B cell (primary cell): ENCODE measurements at regions not wholly inside any gene's neighbourhood (a gene's known extent, or its start where the extent isn't known, plus 50 kb on each side); places are given as distances from the start of the nearest gene placed in this dataset.
A peak's percentile ranks its signal among the peaks of the same experiment; 100 is the strongest.

Source experiments
- ATAC-seq: fragments of 200-7000 bp; cut with Tn5 transposase; one replicate; pipeline ENCODE4 v1.10.0; 2021; ENCODE audit warnings: low read depth, mild to moderate bottlenecking, moderate number of reproducible peaks, moderate library complexity
- CTCF ChIA-PET: fragments of 350-600 bp; sonication (Branson Sonifier 250); formaldehyde crosslinking; loops from one replicate; lab custom pipeline; 2021; ENCODE audit warnings: antibody characterized with exemption, inconsistent platforms; lab: Charles Lee
- POLR2A ChIA-PET: fragments of 350-600 bp; sonication (Branson Sonifier 250); formaldehyde crosslinking; loops from one replicate; lab custom pipeline; 2021; ENCODE audit warnings: antibody characterized with exemption; lab: Charles Lee
- DNase-seq: peaks from one replicate; pipeline ENCODE4 v3.0.0; 2013
- H2AFZ ChIP-seq: 2 replicates; pipeline ENCODE4 v1.6.1; 2012; ENCODE audit warnings: mild to moderate bottlenecking, low read depth, low read length; ENCODE audit not compliant: insufficient read depth, poor library complexity, severe bottlenecking
- H3K27ac ChIP-seq, 2 donors: 1 replicate in 1 of 2; 2 replicates in 1 of 2; pipeline ENCODE4 v1.5.1; 2012 to 2013; ENCODE audit warnings: low read length in 2 of 2, mild to moderate bottlenecking in 2 of 2, moderate library complexity in 1 of 2
- H3K27me3 ChIP-seq, 4 experiments: fragments of 200-600 bp in 1 of 4; sonication (generic) in 1 of 4; replicated peaks in 1 of 4; 1 replicate in 2 of 4; 2 replicates in 2 of 4; pipeline versions ENCODE4 v1.6.1 to v1.7.0; 2013 to 2016; ENCODE audit warnings: low read length in 3 of 4, mild to moderate bottlenecking in 2 of 4, mixed read lengths in 1 of 4, moderate library complexity in 1 of 4; ENCODE audit not compliant: insufficient read depth in 4 of 4, control insufficient read depth in 3 of 4; ENCODE audit errors: control extremely low read depth in 1 of 4
- H3K36me3 ChIP-seq, 2 experiments: replicated peaks in 1 of 2; 1 replicate in 1 of 2; 2 replicates in 1 of 2; pipeline versions ENCODE4 v1.6.1 to v1.7.1; 2013; ENCODE audit warnings: low read length in 1 of 2; ENCODE audit not compliant: insufficient read depth in 2 of 2, control insufficient read depth in 1 of 2; ENCODE audit errors: control extremely low read depth in 1 of 2, extremely low read depth in 1 of 2
- H3K4me1 ChIP-seq, 2 donors: fragments of 200-600 bp in 1 of 2; sonication (generic) in 1 of 2; 1 replicate in 1 of 2; 2 replicates in 1 of 2; pipeline versions ENCODE4 v1.5.1 to v1.6.1; 2013 to 2017; ENCODE audit warnings: low read length in 2 of 2; ENCODE audit not compliant: control insufficient read depth in 2 of 2, insufficient read depth in 2 of 2
- H3K4me2 ChIP-seq: replicated peaks from 2 replicates; pipeline ENCODE3; 2012; ENCODE audit warnings: mild to moderate bottlenecking, low read depth, low read length; ENCODE audit not compliant: poor library complexity, severe bottlenecking
- H3K4me3 ChIP-seq, 5 experiments: fragments of 200-600 bp in 1 of 5; sonication (generic) in 1 of 5; 1 replicate in 3 of 5; 2 replicates in 2 of 5; pipeline versions ENCODE4 v1.5.1 to v1.7.0; 2011 to 2016; ENCODE audit warnings: low read length in 4 of 5, mild to moderate bottlenecking in 4 of 5, low read depth in 2 of 5, control low read depth in 1 of 5, moderate library complexity in 1 of 5; ENCODE audit not compliant: insufficient read depth in 1 of 5; ENCODE audit errors: control extremely low read depth in 1 of 5, extremely low read depth in 1 of 5
- H3K79me2 ChIP-seq: fragments of 200-600 bp; sonication (generic); one replicate; pipeline ENCODE4 v1.6.0; 2016; ENCODE audit warnings: low read length; ENCODE audit not compliant: control insufficient read depth, insufficient read depth
- H3K9ac ChIP-seq: fragments of 200-600 bp; sonication (generic); 2 replicates; pipeline ENCODE4 v1.6.1; 2017; ENCODE audit warnings: mild to moderate bottlenecking, low read length, moderate library complexity
- H3K9me3 ChIP-seq, 3 donors: one replicate each; pipeline versions ENCODE4 v1.6.1 to v1.7.1; 2013; ENCODE audit warnings: low read length in 2 of 3; ENCODE audit not compliant: control insufficient read depth in 2 of 3, insufficient read depth in 1 of 3; ENCODE audit errors: control extremely low read depth in 1 of 3
- H4K20me1 ChIP-seq: 2 replicates; pipeline ENCODE4 v1.6.0; 2012; ENCODE audit warnings: mild to moderate bottlenecking, low read length; ENCODE audit not compliant: insufficient read depth, control insufficient read depth, poor library complexity, severe bottlenecking
- H3K27ac Mint-ChIP-seq: one replicate; pipeline ENCODE4 v1.8.0; 2021; ENCODE audit warnings: mixed read lengths
- H3K27me3 Mint-ChIP-seq: one replicate; pipeline ENCODE4 v1.8.0; 2021; ENCODE audit warnings: mixed read lengths
- H3K4me1 Mint-ChIP-seq: one replicate; pipeline ENCODE4 v1.8.0; 2021; ENCODE audit warnings: mixed read lengths
- H3K4me3 Mint-ChIP-seq: one replicate; pipeline ENCODE4 v1.8.0; 2021; ENCODE audit warnings: mixed read lengths
- H3K9me3 Mint-ChIP-seq: one replicate; pipeline ENCODE4 v1.8.0; 2022; ENCODE audit warnings: mixed read lengths; ENCODE audit not compliant: insufficient read depth
- EZH2 ChIP-seq: IDR thresholded peaks from 2 replicates; pipeline ENCODE4 v1.6.1; 2012; ENCODE audit warnings: borderline replicate concordance, low read depth, mild to moderate bottlenecking, moderate library complexity, low read length; ENCODE audit not compliant: insufficient read depth, poor library complexity, severe bottlenecking
- WGBS: methylation state at CpG from one replicate; pipeline ENCODE4 v1.1.5; 2013; ENCODE audit warnings: missing lambda C conversion rate; ENCODE audit not compliant: insufficient coverage; 5-methylcytosine and 5-hydroxymethylcytosine counted together
- intact Hi-C: fragments of 100-400 bp; cut with micrococcal nuclease; formaldehyde crosslinking; loops from one replicate; pipeline ENCODE4 v1.10.0; 2022
- TF ChIP-seq, protein P1 (sequence below): fragments of 200-600 bp; IDR thresholded peaks from one replicate; pipeline ENCODE4 v1.8.0; 2022; ENCODE audit warnings: antibody characterized with exemption, mild to moderate bottlenecking

DNA sequence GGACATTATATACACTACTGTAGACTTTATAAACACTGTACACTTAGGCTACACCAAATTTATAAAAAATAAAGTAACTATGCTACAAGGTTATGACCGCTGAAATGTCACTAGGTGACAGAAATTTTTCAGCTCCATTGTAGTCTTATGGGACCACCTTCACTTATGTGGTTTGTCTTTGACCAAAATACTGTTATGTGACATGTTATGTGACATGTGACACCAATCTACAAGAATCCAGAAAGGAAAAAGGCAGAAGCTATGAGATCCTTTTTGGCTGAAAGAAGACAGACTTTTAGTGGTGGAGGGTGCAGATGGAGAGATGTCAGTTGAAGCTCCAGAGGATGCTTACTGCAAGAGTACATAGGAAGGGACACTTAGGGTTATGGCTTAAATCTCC, 1378.4 kb upstream of the TENM4 start:
- no peak overlapping the region for H3K27ac ChIP-seq
- TF ChIP-seq, protein P1, sequence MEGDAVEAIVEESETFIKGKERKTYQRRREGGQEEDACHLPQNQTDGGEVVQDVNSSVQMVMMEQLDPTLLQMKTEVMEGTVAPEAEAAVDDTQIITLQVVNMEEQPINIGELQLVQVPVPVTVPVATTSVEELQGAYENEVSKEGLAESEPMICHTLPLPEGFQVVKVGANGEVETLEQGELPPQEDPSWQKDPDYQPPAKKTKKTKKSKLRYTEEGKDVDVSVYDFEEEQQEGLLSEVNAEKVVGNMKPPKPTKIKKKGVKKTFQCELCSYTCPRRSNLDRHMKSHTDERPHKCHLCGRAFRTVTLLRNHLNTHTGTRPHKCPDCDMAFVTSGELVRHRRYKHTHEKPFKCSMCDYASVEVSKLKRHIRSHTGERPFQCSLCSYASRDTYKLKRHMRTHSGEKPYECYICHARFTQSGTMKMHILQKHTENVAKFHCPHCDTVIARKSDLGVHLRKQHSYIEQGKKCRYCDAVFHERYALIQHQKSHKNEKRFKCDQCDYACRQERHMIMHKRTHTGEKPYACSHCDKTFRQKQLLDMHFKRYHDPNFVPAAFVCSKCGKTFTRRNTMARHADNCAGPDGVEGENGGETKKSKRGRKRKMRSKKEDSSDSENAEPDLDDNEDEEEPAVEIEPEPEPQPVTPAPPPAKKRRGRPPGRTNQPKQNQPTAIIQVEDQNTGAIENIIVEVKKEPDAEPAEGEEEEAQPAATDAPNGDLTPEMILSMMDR = no peak
- TF ChIP-seq EZH2 = no peak
- H2AFZ ChIP-seq = no peak overlapping the region
- H3K4me1 ChIP-seq = peaks cover 4 to 8% of the 10 kb centered on the region in 2 donors
- no peaks in the 10 kb centered on the region for H3K36me3 ChIP-seq
- no peaks in the 10 kb centered on the region for H3K9me3 Mint-ChIP-seq
- ATAC-seq (no peak), DNase-seq (no peak)
- no peaks in the 10 kb centered on the region for H3K27me3 ChIP-seq
- POLR2A ChIA-PET = no interaction called here
- intact Hi-C loops = no loop called here
- no peak overlapping the region for H3K4me3 ChIP-seq
- no peaks in the 10 kb centered on the region for H3K27me3 Mint-ChIP-seq
- no peak overlapping the region for H3K27ac Mint-ChIP-seq
- CTCF ChIA-PET = no interaction called here
- no peaks in the 10 kb centered on the region for H3K79me2 ChIP-seq
- H3K9ac ChIP-seq = no peak overlapping the region
- H3K4me2 ChIP-seq = no peak overlapping the region
- peaks cover 0 to 1% (median 0%) of the 10 kb centered on the region in 3 donors for H3K9me3 ChIP-seq
- H4K20me1 ChIP-seq = no peaks in the 10 kb centered on the region
- WGBS = no CpG with 5 or more reads among the region's 1 CpG
- H3K4me3 Mint-ChIP-seq = no peak overlapping the region
- peaks cover 22% of the 10 kb centered on the region for H3K4me1 Mint-ChIP-seq

DNA sequence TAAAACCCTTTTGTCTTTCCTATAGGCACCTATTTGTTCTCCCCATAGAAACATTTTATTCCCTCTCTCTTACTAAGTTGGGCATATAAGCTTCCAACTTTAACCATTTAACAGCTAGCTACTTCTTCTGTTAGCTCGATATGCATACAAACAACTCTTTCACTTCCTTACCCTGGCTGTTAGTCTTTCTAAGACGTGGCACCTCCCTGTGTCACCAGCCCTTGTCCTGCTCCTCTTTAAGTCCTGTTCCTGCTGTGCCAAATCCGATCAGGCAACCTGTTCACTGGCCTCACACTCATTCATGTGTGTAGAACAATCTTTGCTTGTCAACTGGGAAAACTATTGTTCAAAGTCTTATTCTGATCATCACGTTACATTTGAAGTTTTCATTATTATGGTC, 1376.1 kb upstream of the TENM4 start:
- H3K4me2 ChIP-seq = peak overlapping the region; percentile 26
- H3K27me3 Mint-ChIP-seq = no peaks in the 10 kb centered on the region
- H3K4me1 Mint-ChIP-seq = peaks cover 22% of the 10 kb centered on the region
- peak overlapping the region; percentile 75 for H3K4me3 Mint-ChIP-seq
- 65% methylated on average over 3 of the region's 4 CpGs for WGBS
- no peaks in the 10 kb centered on the region for H3K9me3 Mint-ChIP-seq
- peak overlapping the region in 1 of 2 donors; percentile 5 for H3K27ac ChIP-seq
- H3K36me3 ChIP-seq = no peaks in the 10 kb centered on the region
- peak overlapping the region; percentile 58 for H3K27ac Mint-ChIP-seq
- ChIA-PET CTCF (no interaction called here), POLR2A (no interaction called here)
- H3K27me3 ChIP-seq = no peaks in the 10 kb centered on the region
- ATAC-seq (no peak), DNase-seq (peak; percentile 19)
- H3K9ac ChIP-seq = no peak overlapping the region
- H3K4me1 ChIP-seq = peaks cover 4 to 8% of the 10 kb centered on the region in 2 donors
- no peaks in the 10 kb centered on the region for H3K79me2 ChIP-seq
- TF ChIP-seq, protein P1 = no peak
- no peak for TF ChIP-seq EZH2
- H3K4me3 ChIP-seq = peak overlapping the region in 1 of 5 experiments; percentile 21
- intact Hi-C loops = no loop called here
- H2AFZ ChIP-seq = peak overlapping the region; percentile 23
- H3K9me3 ChIP-seq = peaks cover 0 to 1% (median 0%) of the 10 kb centered on the region in 3 donors
- no peaks in the 10 kb centered on the region for H4K20me1 ChIP-seq
